GM21390 (cell line): ENCODE measurements at regions not wholly inside any gene's neighbourhood (a gene's known extent, or its start where the extent isn't known, plus 50 kb on each side); places are given as distances from the start of the nearest gene placed in this dataset.
"Not testable (repeated sequence)": the region's sequence is repeated elsewhere in the genome, so short reads cannot be mapped to it uniquely, and the experiment has no call there.

Experiments used
- ATAC-seq: cut with Tn5 transposase; IDR thresholded peaks from one replicate; pipeline ENCODE4 v1.9.1; 2021; ENCODE audit not compliant: unreplicated experiment

- ATAC-seq = not testable (repeated sequence)
Measured at GRCh38 chr1:143709606-143710259, 262.1 kb downstream of the FAM72C start.

DNA sequence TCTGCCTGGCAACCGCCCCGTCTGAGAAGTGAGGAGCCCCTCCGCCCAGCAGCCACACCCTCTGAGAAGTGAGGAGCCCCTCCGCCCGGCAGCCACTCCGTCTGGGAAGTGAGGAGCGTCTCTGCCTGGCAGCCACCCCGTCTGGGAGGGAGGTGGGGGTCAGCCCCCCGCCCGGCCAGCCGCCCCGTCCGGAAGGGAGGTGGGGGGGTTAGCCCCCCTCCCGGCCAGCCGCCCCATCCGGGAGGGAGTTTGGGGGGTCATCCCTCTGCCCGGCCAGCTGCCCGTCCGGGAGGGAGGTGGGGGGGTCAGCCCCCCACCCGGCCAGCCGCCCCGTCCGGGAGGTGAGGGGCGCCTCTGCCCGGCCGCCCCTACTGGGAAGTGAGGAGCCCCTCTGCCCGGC is 269.0 kb downstream of the FAM72C start:
- ATAC-seq = not testable (repeated sequence)

DNA sequence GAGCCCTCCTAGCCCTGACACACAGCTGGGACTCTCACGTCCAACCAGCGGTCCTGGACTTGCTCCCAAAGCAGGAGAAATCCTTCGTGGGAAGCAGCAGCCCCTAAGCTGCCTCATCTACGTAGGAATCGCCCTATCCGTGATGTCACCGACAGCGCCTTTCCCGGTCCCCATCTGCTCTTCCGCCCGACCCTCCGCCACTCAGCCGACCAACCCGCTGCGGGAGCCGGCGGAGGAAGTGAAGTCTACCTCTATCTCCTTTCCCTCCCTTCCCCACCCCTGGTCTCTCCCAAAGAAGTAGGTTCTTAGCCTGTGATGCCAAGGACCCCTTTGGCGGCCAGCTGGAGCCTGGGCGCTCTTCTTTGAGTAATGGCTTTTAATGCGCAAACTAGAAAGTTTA is 272.1 kb downstream of the FAM72C start:
- ATAC-seq = no peak

- no peak for ATAC-seq
Measured at GRCh38 chr1:143699115-143699514, 272.7 kb downstream of the FAM72C start.

DNA sequence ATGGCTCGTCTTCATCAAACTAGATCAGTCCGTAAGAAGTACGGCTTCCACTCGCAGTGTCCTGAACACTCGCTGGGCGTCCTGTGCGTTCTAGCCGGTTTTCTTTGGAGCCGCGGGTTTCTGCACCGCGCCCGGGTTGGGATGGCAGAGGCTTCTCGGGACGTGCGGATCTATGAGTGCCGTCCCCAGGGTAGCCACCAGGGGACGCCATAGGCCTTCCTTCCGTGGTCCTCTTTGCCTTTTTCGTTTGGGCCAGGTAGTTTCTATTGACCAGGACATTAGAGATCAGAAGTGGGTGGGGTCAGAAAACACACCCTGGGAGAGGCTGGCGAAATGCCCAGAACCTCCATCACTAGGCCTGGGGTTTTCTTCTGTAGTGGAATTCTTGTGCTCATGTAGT is 273.8 kb downstream of the FAM72C start:
- no peak for ATAC-seq

- ATAC-seq = no peak
Measured at GRCh38 chr1:143694085-143694484, 277.7 kb downstream of the FAM72C start.

- no peak for ATAC-seq
Measured at GRCh38 chr1:143691971-143692529, 279.7 kb downstream of the FAM72C start.

GRCh38 chr1:143691400-143691891 is 280.3 kb downstream of the FAM72C start:
- no peak for ATAC-seq

GRCh38 chr1:143689781-143690180 is 282.0 kb downstream of the FAM72C start:
- no peak for ATAC-seq

DNA sequence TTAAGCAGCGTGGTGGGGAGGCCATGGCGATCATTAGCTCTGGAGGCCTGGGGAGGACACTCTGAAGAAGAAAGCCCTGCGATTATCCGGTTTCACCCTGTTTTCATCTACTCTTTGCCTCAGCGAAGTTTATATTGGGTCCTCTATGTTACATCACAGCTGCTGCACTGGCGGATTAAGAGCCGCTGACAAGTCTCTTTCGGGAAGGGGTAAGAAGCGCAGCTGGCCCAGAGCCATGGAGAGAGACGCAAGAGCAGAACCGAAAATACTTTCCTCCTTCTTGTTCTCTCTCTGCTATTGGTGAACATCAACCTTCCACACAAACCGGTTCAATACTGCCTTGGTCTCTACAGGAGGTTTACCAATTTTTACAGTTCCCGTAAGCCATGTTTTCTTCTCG is 291.5 kb downstream of the FAM72C start:
- ATAC-seq = no peak

GRCh38 chr1:143672983-143673382 is 298.8 kb downstream of the FAM72C start:
- no peak for ATAC-seq

- ATAC-seq = no peak
Measured at GRCh38 chr1:143667730-143668129, 304.1 kb downstream of the FAM72C start.

DNA sequence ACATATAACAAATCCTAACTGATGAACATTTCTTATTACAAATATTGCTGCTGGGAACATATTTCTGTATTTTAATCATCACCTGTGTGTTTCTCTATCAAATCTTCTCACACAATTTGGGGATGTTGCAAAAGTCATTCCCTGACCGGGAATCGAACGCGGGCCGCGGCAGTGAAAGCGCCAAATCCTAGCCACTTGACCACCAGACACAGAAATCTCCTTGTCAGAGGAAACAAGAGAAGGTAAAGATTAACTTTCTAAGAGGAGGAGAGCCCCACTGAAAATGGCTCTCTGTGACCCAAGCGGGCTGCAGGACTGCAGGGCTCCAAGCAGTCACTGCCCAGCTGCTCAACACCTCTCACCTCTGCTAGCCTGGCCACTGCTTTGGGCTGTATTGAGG is 304.9 kb downstream of the FAM72C start:
- ATAC-seq = no peak

DNA sequence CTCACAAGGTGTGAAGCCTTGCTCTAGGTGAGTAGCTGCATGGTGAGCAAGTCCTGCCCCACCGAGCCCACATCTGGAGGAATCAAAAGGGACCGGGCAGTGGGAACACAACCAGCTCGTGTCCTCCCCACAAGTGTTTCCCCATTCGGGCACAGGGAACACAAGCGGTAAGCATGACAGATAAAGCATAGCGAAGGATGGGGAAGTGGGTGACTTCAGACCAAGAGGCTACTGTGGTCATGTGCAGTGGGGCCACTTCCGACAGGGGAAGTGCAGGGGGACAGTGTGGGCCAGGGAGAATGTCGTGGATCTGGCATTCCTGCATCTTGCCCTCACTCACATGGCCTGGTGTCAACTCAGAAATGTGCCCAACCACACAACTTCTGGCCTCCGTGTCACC is 306.2 kb downstream of the FAM72C start:
- ATAC-seq = no peak

GRCh38 chr1:143663056-143663455 is 308.7 kb downstream of the FAM72C start:
- ATAC-seq = not testable (repeated sequence)

GRCh38 chr1:143661418-143662101 is 310.2 kb downstream of the FAM72C start:
- no peak for ATAC-seq

GRCh38 chr1:143660354-143660941 is 311.3 kb downstream of the FAM72C start:
- ATAC-seq = no peak

DNA sequence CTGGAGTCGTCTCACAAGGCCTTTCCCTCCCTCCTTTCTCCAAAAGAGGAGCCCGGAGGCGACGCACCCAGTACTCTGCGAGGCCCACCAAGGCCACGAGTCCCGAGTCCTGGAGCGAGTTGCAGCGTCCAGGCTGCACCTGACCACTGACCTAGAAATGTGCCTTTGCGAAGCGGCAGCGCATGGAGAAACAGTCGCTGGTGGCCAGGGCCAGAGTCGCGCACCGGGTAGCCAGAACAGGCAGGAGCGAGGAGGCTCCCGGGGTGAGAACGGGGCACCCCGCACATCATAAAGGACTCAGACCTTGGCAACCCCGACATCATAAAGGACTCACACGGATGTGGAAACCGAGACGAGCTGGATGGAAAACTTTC is 318.4 kb downstream of the FAM72C start:
- ATAC-seq = no peak

DNA sequence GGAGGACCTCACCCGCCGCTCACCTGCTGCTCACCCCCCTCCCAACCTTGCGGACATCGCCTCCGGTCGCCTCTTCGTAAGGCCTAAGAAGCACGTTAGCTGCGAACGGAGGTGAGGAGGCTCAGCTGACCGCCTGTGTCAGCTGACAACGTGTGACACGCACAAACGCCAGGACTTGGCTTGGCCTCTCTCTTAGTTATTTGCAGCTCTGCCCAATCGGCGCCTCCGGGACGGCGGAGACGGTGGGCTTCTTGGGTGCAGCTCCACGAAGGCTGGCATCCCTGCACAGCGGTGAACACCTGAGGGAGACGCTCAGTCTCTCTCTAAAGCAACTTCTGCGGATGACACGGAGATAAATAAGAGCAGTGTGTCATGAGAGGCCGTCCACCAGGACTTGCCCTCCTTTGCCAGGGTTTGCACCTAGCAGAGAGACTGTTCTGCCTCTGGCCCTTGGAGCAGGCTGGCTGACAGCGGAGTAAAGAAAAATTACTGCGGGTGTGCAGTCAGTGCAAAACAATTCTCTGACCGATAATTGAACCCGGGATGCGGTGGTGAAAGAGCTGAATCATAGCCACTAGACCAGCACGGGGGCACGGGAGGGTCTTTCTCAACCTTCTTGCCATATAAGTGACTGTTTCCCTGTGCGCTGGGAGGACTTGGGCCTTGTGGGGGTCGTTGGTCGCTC is 318.9 kb downstream of the FAM72C start:
- no peak for ATAC-seq

- no peak for ATAC-seq
Measured at GRCh38 chr1:143652187-143652586, 319.6 kb downstream of the FAM72C start.

GRCh38 chr1:143651350-143651992 is 320.3 kb downstream of the FAM72C start:
- no peak for ATAC-seq
